ENCODE measurements at regions not wholly inside any gene's neighbourhood (a gene's known extent, or its start where the extent isn't known, plus 50 kb on each side); places are given as distances from the start of the nearest gene placed in this dataset.

GRCh38 chr13:22082437-22083100 lies 411.7 kb downstream of the FGF9 start:
- TF ChIP-seq EP300 (IDR thresholded peaks at IDR 0.05) (no peak), CTCF (IDR thresholded peaks at IDR 0.05) (no peak), POLR2AphosphoS5 (IDR thresholded peaks at IDR 0.05) (no peak), POLR2A (IDR thresholded peaks at IDR 0.05) (no peak)
